Prostate gland (tissue), 2 donors: ENCODE measurements at regions not wholly inside any gene's neighbourhood (a gene's known extent, or its start where the extent isn't known, plus 50 kb on each side); places are given as distances from the start of the nearest gene placed in this dataset.

ENCODE experiments used
- DNase-seq: peaks from one replicate; pipeline ENCODE4 v3.0.0-alpha.2; 2019; ENCODE audit warnings: low spot score
- H3K27ac ChIP-seq, 2 donors: fragments of 200-600 bp; sonication (generic); 2 replicates each; pipeline ENCODE4 v1.5.1; 2017 to 2019
- H3K27me3 ChIP-seq: fragments of 200-600 bp; sonication (generic); replicated peaks from 2 replicates; pipeline ENCODE4 v1.5.1; 2019; ENCODE audit not compliant: insufficient read depth
- H3K36me3 ChIP-seq, 2 donors: fragments of 200-600 bp; sonication (generic); 1 replicate in 1 of 2; 2 replicates in 1 of 2; pipeline versions ENCODE4 v1.5.1 to v1.8.1; 2017 to 2019
- H3K4me1 ChIP-seq: fragments of 200-600 bp; sonication (generic); replicated peaks from 2 replicates; pipeline ENCODE4 v1.5.1; 2019
- H3K4me3 ChIP-seq, 2 donors: fragments of 200-600 bp; sonication (generic); 2 replicates each; pipeline ENCODE4 v1.5.1; 2017 to 2019
- H3K9me3 ChIP-seq: fragments of 200-600 bp; sonication (generic); 2 replicates; pipeline ENCODE4 v1.5.1; 2017
- POLR2A ChIP-seq: fragments of 450-650 bp; IDR thresholded peaks from one replicate; pipeline ENCODE4 v1.6.1; 2016; ENCODE audit warnings: antibody characterized with exemption, mild to moderate bottlenecking
- POLR2AphosphoS5 ChIP-seq: sonication (generic); formaldehyde crosslinking; IDR thresholded peaks from one replicate; pipeline ENCODE4 v1.6.1; 2017; ENCODE audit warnings: antibody characterized with exemption
- WGBS: methylation state at CpG from one replicate; pipeline ENCODE4 v1.1.5; 2018; 5-methylcytosine and 5-hydroxymethylcytosine counted together
- intact Hi-C: fragments of 100-400 bp; cut with DNase I; formaldehyde crosslinking; loops from one replicate; pipeline ENCODE4 v1.14.2; 2022
- TF ChIP-seq, protein P1 (sequence below), 4 experiments: fragments of 200-600 bp in 2 of 4; fragments of 450-650 bp in 2 of 4; sonication (generic) in 2 of 4; IDR thresholded peaks; 1 replicate in 3 of 4; 2 replicates in 1 of 4; pipeline ENCODE4 v1.5.1; 2016 to 2019; ENCODE audit warnings: antibody characterized with exemption in 4 of 4, mild to moderate bottlenecking in 2 of 4, moderate library complexity in 2 of 4

- Histone ChIP-seq H3K27me3 (no peaks in the 10 kb centered on the region), H3K4me1 (no peaks in the 10 kb centered on the region), H3K36me3 (no peaks in the 10 kb centered on the region), H3K27ac (no peak overlapping the region), H3K4me3 (no peak overlapping the region), H3K9me3 (no peaks in the 10 kb centered on the region)
- intact Hi-C loops = no loop called here
- TF ChIP-seq POLR2AphosphoS5 (no peak), POLR2A (no peak)
- TF ChIP-seq, protein P1, sequence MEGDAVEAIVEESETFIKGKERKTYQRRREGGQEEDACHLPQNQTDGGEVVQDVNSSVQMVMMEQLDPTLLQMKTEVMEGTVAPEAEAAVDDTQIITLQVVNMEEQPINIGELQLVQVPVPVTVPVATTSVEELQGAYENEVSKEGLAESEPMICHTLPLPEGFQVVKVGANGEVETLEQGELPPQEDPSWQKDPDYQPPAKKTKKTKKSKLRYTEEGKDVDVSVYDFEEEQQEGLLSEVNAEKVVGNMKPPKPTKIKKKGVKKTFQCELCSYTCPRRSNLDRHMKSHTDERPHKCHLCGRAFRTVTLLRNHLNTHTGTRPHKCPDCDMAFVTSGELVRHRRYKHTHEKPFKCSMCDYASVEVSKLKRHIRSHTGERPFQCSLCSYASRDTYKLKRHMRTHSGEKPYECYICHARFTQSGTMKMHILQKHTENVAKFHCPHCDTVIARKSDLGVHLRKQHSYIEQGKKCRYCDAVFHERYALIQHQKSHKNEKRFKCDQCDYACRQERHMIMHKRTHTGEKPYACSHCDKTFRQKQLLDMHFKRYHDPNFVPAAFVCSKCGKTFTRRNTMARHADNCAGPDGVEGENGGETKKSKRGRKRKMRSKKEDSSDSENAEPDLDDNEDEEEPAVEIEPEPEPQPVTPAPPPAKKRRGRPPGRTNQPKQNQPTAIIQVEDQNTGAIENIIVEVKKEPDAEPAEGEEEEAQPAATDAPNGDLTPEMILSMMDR (IDR thresholded peaks at IDR 0.05) = no peak
- DNase-seq = no peak
- WGBS = 78% methylated on average over 5 of the region's 5 CpGs
These were observed 218.8 kb downstream of the LMX1A start for GRCh38 chr1:165137551-165138316.

DNA sequence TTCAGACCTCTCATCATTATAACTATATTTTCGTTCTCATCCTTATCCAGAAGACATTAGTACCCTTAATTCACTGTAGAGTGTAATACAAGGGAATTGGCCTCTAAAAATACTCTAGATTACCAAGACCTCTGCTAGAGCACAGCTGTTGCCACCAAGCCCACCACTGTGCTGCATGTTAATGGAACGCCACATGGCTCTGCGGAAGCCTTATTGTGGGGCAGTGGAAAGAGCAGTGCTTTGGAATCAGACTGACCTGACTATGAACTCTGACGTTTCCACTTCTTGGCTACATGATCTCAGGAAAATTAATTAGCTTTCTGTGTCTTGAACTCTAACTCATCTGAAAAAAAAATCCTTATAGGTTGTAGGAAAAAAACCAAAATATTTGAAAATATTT is 222.1 kb downstream of the LMX1A start:
- intact Hi-C loops = no loop called here
- H3K36me3 ChIP-seq = no peaks in the 10 kb centered on the region
- WGBS = 71% methylated on average over 4 of the region's 4 CpGs
- H3K27me3 ChIP-seq = no peaks in the 10 kb centered on the region
- H3K9me3 ChIP-seq = no peaks in the 10 kb centered on the region
- DNase-seq = no peak
- no peak overlapping the region for H3K4me3 ChIP-seq
- no peaks in the 10 kb centered on the region for H3K4me1 ChIP-seq
- TF ChIP-seq POLR2AphosphoS5 (no peak), POLR2A (no peak)
- TF ChIP-seq, protein P1 (IDR thresholded peaks at IDR 0.05) = no peak
- no peak overlapping the region for H3K27ac ChIP-seq

DNA sequence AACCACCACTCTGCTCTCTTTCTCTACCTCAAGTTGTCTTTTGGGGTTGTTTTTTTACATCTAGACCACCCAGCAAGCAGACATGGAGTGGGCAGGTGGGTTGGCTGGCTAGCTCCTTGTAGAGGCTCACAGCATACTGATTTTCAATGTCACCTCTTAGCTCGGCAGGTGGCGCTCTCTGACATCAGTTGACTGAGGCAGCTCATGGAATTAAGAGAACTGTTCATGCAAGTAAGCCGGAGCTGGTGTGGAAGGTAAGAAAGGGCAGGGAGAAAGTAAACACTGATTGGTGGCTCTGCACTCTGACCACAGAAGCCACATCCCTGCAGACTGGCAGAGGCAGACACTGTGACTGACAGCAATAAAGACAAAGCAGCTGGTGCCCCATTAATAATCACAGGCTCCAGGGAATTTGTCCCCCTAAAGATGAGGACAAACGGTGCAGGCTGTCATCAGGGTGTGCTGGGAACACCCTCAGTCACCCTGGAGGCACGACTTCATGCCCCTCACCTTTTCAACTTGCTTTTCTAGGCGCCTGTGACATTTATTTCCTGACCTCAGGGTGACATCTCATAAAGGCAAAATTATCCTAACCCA is 226.8 kb downstream of the LMX1A start:
- intact Hi-C loops = no loop called here
- no peaks in the 10 kb centered on the region for H3K4me1 ChIP-seq
- TF ChIP-seq, protein P1 (IDR thresholded peaks at IDR 0.05) = peak in 3 of 4 experiments; percentile 32 to 50 (median 43)
- TF ChIP-seq POLR2A = no peak
- H3K36me3 ChIP-seq = no peaks in the 10 kb centered on the region
- H3K27ac ChIP-seq = no peak overlapping the region
- WGBS = 8% methylated on average over 6 of the region's 6 CpGs
- no peaks in the 10 kb centered on the region for H3K9me3 ChIP-seq
- H3K4me3 ChIP-seq = no peak overlapping the region
- DNase-seq = peak; percentile 73
- H3K27me3 ChIP-seq = no peaks in the 10 kb centered on the region

- intact Hi-C loops = no loop called here
- 82% methylated on average over 4 of the region's 4 CpGs for WGBS
- Histone ChIP-seq H3K4me3 (no peak overlapping the region), H3K27ac (no peak overlapping the region), H3K27me3 (no peaks in the 10 kb centered on the region), H3K36me3 (no peaks in the 10 kb centered on the region), H3K4me1 (no peaks in the 10 kb centered on the region), H3K9me3 (no peaks in the 10 kb centered on the region)
- DNase-seq = no peak
- no peak for TF ChIP-seq POLR2AphosphoS5
- TF ChIP-seq, protein P1 (IDR thresholded peaks at IDR 0.05) = no peak
- TF ChIP-seq POLR2A = no peak
These were observed 231.7 kb downstream of the LMX1A start for GRCh38 chr1:165124772-165125171.

DNA sequence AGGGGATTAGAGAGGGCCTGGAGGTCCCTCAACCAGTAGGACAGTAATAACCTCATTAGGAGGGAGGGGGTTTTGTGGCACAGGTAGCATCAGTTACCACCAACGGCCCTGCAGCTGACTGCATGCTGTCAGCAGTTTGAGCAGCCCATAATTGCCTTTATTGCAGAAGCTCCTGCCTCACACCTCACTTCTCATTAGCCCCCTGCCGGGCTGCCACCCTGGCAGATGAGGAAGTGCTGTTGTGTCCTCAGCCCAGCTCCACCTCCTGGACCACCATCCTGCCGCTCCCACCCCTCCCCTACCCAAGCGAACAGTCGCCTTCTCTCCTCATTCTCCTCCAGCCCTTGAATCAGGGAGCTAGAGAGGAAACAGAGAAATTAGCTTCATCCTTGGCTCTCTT is 237.4 kb downstream of the LMX1A start:
- WGBS = 76% methylated on average over 5 of the region's 5 CpGs
- peaks cover 2% of the 10 kb centered on the region for H3K27me3 ChIP-seq
- no peak overlapping the region for H3K4me3 ChIP-seq
- TF ChIP-seq, protein P1 (IDR thresholded peaks at IDR 0.05) = no peak
- TF ChIP-seq POLR2A (no peak), POLR2AphosphoS5 (no peak)
- H3K4me1 ChIP-seq = no peaks in the 10 kb centered on the region
- no peak overlapping the region for H3K27ac ChIP-seq
- no peak for DNase-seq
- no peaks in the 10 kb centered on the region for H3K9me3 ChIP-seq
- H3K36me3 ChIP-seq = no peaks in the 10 kb centered on the region
- intact Hi-C loops = no loop called here
